SJCRH30 (cell line): ENCODE measurements at regions not wholly inside any gene's neighbourhood (a gene's known extent, or its start where the extent isn't known, plus 50 kb on each side); places are given as distances from the start of the nearest gene placed in this dataset.
A peak's percentile ranks its signal among the peaks of the same experiment; 100 is the strongest.

Experiments used
- DNase-seq, 2 experiments: peaks; one replicate each; pipeline ENCODE4 v3.0.0-alpha.2; 2015 to 2020
- H3K27ac ChIP-seq: fragments of 250-450 bp; sonication (Bioruptor Pico); 2 replicates; pipeline ENCODE4 v1.5.1; 2020; ENCODE audit warnings: mild to moderate bottlenecking, moderate library complexity
- H3K27me3 ChIP-seq: fragments of 250-450 bp; sonication (Bioruptor Pico); 2 replicates; pipeline ENCODE4 v1.5.1; 2020; ENCODE audit warnings: mild to moderate bottlenecking, moderate library complexity
- H3K36me3 ChIP-seq: fragments of 250-450 bp; sonication (Bioruptor Pico); 2 replicates; pipeline ENCODE4 v1.5.1; 2020; ENCODE audit warnings: mild to moderate bottlenecking, moderate library complexity
- H3K4me1 ChIP-seq: fragments of 250-450 bp; sonication (Bioruptor Pico); 2 replicates; pipeline ENCODE4 v1.5.1; 2020; ENCODE audit warnings: mild to moderate bottlenecking, moderate library complexity
- H3K4me3 ChIP-seq: fragments of 250-450 bp; sonication (Bioruptor Pico); 2 replicates; pipeline ENCODE4 v1.5.1; 2020; ENCODE audit warnings: mild to moderate bottlenecking, moderate library complexity
- H3K9me3 ChIP-seq: fragments of 250-450 bp; sonication (Bioruptor Pico); replicated peaks from 2 replicates; pipeline ENCODE4 v1.5.1; 2020; ENCODE audit warnings: mild to moderate bottlenecking, moderate library complexity

- DNase-seq, result no peak
- Histone ChIP-seq H3K27me3 (no peaks in the 10 kb centered on the region), H3K4me1 (no peaks in the 10 kb centered on the region), H3K27ac (no peak overlapping the region), H3K36me3 (no peaks in the 10 kb centered on the region), H3K9me3 (no peaks in the 10 kb centered on the region), H3K4me3 (no peak overlapping the region)
Observed at GRCh38 chr11:70582886-70583641, 184.7 kb downstream of the CTTN start.

GRCh38 chr11:70583781-70584218 lies 185.5 kb downstream of the CTTN start:
- H3K36me3 ChIP-seq, result no peaks in the 10 kb centered on the region
- DNase-seq, result no peak
- H3K27me3 ChIP-seq, result no peaks in the 10 kb centered on the region
- no peak overlapping the region for H3K4me3 ChIP-seq
- H3K27ac ChIP-seq, result no peak overlapping the region
- H3K4me1 ChIP-seq, result no peaks in the 10 kb centered on the region
- H3K9me3 ChIP-seq, result no peaks in the 10 kb centered on the region

GRCh38 chr11:70584498-70585235 lies 186.3 kb downstream of the CTTN start:
- Histone ChIP-seq H3K27ac (no peak overlapping the region), H3K4me3 (no peak overlapping the region), H3K36me3 (no peaks in the 10 kb centered on the region), H3K4me1 (no peaks in the 10 kb centered on the region), H3K27me3 (no peaks in the 10 kb centered on the region), H3K9me3 (no peaks in the 10 kb centered on the region)
- no peak for DNase-seq

- Histone ChIP-seq H3K27ac (no peak overlapping the region), H3K4me3 (no peak overlapping the region), H3K9me3 (no peaks in the 10 kb centered on the region), H3K4me1 (no peaks in the 10 kb centered on the region), H3K36me3 (no peaks in the 10 kb centered on the region), H3K27me3 (no peaks in the 10 kb centered on the region)
- DNase-seq, result no peak
Observed at GRCh38 chr11:70585236-70585545, 186.9 kb downstream of the CTTN start.

GRCh38 chr11:70586261-70587074 lies 188.1 kb downstream of the CTTN start:
- no peaks in the 10 kb centered on the region for H3K9me3 ChIP-seq
- H3K36me3 ChIP-seq, result no peaks in the 10 kb centered on the region
- H3K4me1 ChIP-seq, result no peaks in the 10 kb centered on the region
- DNase-seq, result no peak
- H3K27ac ChIP-seq, result no peak overlapping the region
- no peak overlapping the region for H3K4me3 ChIP-seq
- no peaks in the 10 kb centered on the region for H3K27me3 ChIP-seq

GRCh38 chr11:70587075-70587389 lies 188.7 kb downstream of the CTTN start:
- no peaks in the 10 kb centered on the region for H3K27me3 ChIP-seq
- H3K4me1 ChIP-seq, result no peaks in the 10 kb centered on the region
- DNase-seq, result no peak
- no peak overlapping the region for H3K27ac ChIP-seq
- H3K9me3 ChIP-seq, result no peaks in the 10 kb centered on the region
- H3K4me3 ChIP-seq, result no peak overlapping the region
- no peaks in the 10 kb centered on the region for H3K36me3 ChIP-seq

GRCh38 chr11:70590356-70590991 lies 192.1 kb downstream of the CTTN start:
- Histone ChIP-seq H3K9me3 (no peaks in the 10 kb centered on the region), H3K27ac (no peak overlapping the region), H3K36me3 (no peaks in the 10 kb centered on the region), H3K4me1 (peaks cover 13% of the 10 kb centered on the region), H3K27me3 (no peaks in the 10 kb centered on the region), H3K4me3 (no peak overlapping the region)
- DNase-seq, result no peak

GRCh38 chr11:70592641-70593165 lies 194.4 kb downstream of the CTTN start:
- Histone ChIP-seq H3K9me3 (no peaks in the 10 kb centered on the region), H3K27me3 (no peaks in the 10 kb centered on the region), H3K4me1 (peaks cover 24% of the 10 kb centered on the region), H3K4me3 (no peak overlapping the region), H3K36me3 (no peaks in the 10 kb centered on the region), H3K27ac (no peak overlapping the region)
- no peak for DNase-seq

- Histone ChIP-seq H3K27me3 (no peaks in the 10 kb centered on the region), H3K36me3 (no peaks in the 10 kb centered on the region), H3K4me1 (peaks cover 24% of the 10 kb centered on the region), H3K4me3 (no peak overlapping the region), H3K27ac (no peak overlapping the region), H3K9me3 (no peaks in the 10 kb centered on the region; the same call in 1 of the 2 replicates)
- no peak for DNase-seq
Observed at GRCh38 chr11:70593446-70593983, 195.2 kb downstream of the CTTN start.

GRCh38 chr11:70594031-70594430 lies 195.7 kb downstream of the CTTN start:
- Histone ChIP-seq H3K27me3 (no peaks in the 10 kb centered on the region), H3K27ac (no peak overlapping the region), H3K36me3 (no peaks in the 10 kb centered on the region), H3K9me3 (no peaks in the 10 kb centered on the region; the same call in 1 of the 2 replicates), H3K4me1 (peaks cover 24% of the 10 kb centered on the region), H3K4me3 (no peak overlapping the region)
- no peak for DNase-seq

- H3K9me3 ChIP-seq, result no peaks in the 10 kb centered on the region; the same call in 1 of the 2 replicates
- no peaks in the 10 kb centered on the region for H3K36me3 ChIP-seq
Observed at GRCh38 chr11:70594606-70595005, 196.3 kb downstream of the CTTN start.

GRCh38 chr11:70595016-70595415 lies 196.7 kb downstream of the CTTN start:
- Histone ChIP-seq H3K4me3 (no peak overlapping the region), H3K4me1 (peaks cover 24% of the 10 kb centered on the region), H3K27ac (peak overlapping the region; percentile 94), H3K36me3 (no peaks in the 10 kb centered on the region), H3K9me3 (no peaks in the 10 kb centered on the region; the same call in 1 of the 2 replicates), H3K27me3 (no peaks in the 10 kb centered on the region)
- no peak for DNase-seq

More at GRCh38 chr11:70594606-70595005, 196.3 kb downstream of the CTTN start:
- DNase-seq, result no peak
- Histone ChIP-seq H3K4me3 (no peak overlapping the region), H3K4me1 (peaks cover 24% of the 10 kb centered on the region), H3K27me3 (no peaks in the 10 kb centered on the region), H3K27ac (peak overlapping the region; percentile 94)

- Histone ChIP-seq H3K27ac (peak overlapping the region; percentile 94), H3K36me3 (no peaks in the 10 kb centered on the region), H3K4me1 (peaks cover 24% of the 10 kb centered on the region), H3K27me3 (no peaks in the 10 kb centered on the region), H3K9me3 (no peaks in the 10 kb centered on the region; the same call in 1 of the 2 replicates), H3K4me3 (peak overlapping the region; percentile 3; the same call in 1 of the 2 replicates)
- DNase-seq, result peak; percentile 86 to 88
Observed at GRCh38 chr11:70595452-70595851, 197.1 kb downstream of the CTTN start.

GRCh38 chr11:70596091-70596490 lies 197.8 kb downstream of the CTTN start:
- Histone ChIP-seq H3K36me3 (no peaks in the 10 kb centered on the region), H3K4me1 (peaks cover 24% of the 10 kb centered on the region), H3K27me3 (no peaks in the 10 kb centered on the region), H3K9me3 (no peaks in the 10 kb centered on the region; the same call in 1 of the 2 replicates), H3K27ac (peak overlapping the region; percentile 94), H3K4me3 (peak overlapping the region; percentile 3; the same call in 1 of the 2 replicates)
- peak in 1 of 2 experiments; percentile 19 for DNase-seq
